GM23338 (cell line): ENCODE measurements at regions not wholly inside any gene's neighbourhood (a gene's known extent, or its start where the extent isn't known, plus 50 kb on each side); places are given as distances from the start of the nearest gene placed in this dataset.

Experiments used
- ATAC-seq: fragments of 200-7000 bp; cut with Tn5 transposase; 3 replicates; pipeline ENCODE4 v1.9.1; 2020
- DNase-seq: peaks from one replicate; pipeline ENCODE4 v3.0.0-alpha.2; 2015; ENCODE audit warnings: low spot score
- H2AFZ ChIP-seq: fragments of 200-600 bp; sonication (generic); 2 replicates; pipeline ENCODE4 v1.8.0; 2016; ENCODE audit warnings: antibody characterized with exemption, mild to moderate bottlenecking, moderate library complexity
- H3F3A ChIP-seq: fragments of 200-600 bp; sonication (generic); replicated peaks from 2 replicates; pipeline ENCODE4 v1.8.0; 2017; ENCODE audit warnings: antibody characterized with exemption, mixed run types, low read depth
- H3K27ac ChIP-seq: fragments of 200-600 bp; sonication (generic); 2 replicates; pipeline ENCODE4 v1.6.1; 2016; ENCODE audit warnings: low read depth
- H3K27me3 ChIP-seq: fragments of 200-600 bp; sonication (generic); 2 replicates; pipeline ENCODE4 v1.8.0; 2016; ENCODE audit warnings: mild to moderate bottlenecking, mixed run types, moderate library complexity; ENCODE audit not compliant: insufficient read depth
- H3K36me3 ChIP-seq: fragments of 200-600 bp; sonication (generic); 2 replicates; pipeline ENCODE4 v1.8.0; 2016; ENCODE audit warnings: mild to moderate bottlenecking; ENCODE audit not compliant: insufficient read depth
- H3K4me1 ChIP-seq: fragments of 200-600 bp; sonication (generic); 2 replicates; pipeline ENCODE4 v1.8.0; 2016; ENCODE audit warnings: mild to moderate bottlenecking, moderate library complexity; ENCODE audit not compliant: insufficient read depth
- H3K4me2 ChIP-seq: fragments of 200-600 bp; sonication (generic); 2 replicates; pipeline ENCODE4 v1.7.1; 2017; ENCODE audit warnings: mixed run types
- H3K4me3 ChIP-seq: fragments of 200-600 bp; sonication (generic); 2 replicates; pipeline ENCODE4 v1.6.1; 2016; ENCODE audit warnings: mixed run types
- H3K79me2 ChIP-seq: fragments of 200-600 bp; sonication (generic); replicated peaks from 2 replicates; pipeline ENCODE4 v1.8.0; 2017; ENCODE audit warnings: mild to moderate bottlenecking; ENCODE audit not compliant: insufficient read depth
- H3K9me2 ChIP-seq: fragments of 200-600 bp; sonication (generic); 2 replicates; pipeline ENCODE4 v1.8.0; 2017; ENCODE audit not compliant: insufficient read depth
- H4K20me1 ChIP-seq: fragments of 200-600 bp; sonication (generic); replicated peaks from 2 replicates; pipeline ENCODE4 v1.8.0; 2017; ENCODE audit warnings: mild to moderate bottlenecking; ENCODE audit not compliant: insufficient read depth
- H3K27ac Mint-ChIP-seq: 2 replicates; pipeline ENCODE4 v1.8.0; 2020; ENCODE audit warnings: inconsistent platforms, mild to moderate bottlenecking, moderate library complexity, mixed read lengths
- H3K27me3 Mint-ChIP-seq: 3 replicates; pipeline ENCODE4 v1.8.0; 2022; ENCODE audit warnings: low read depth, mild to moderate bottlenecking, moderate library complexity, mixed read lengths, inconsistent platforms; ENCODE audit not compliant: insufficient read depth, poor library complexity
- H3K36me3 Mint-ChIP-seq: 3 replicates; pipeline ENCODE4 v1.8.0; 2021; ENCODE audit warnings: low read depth, mild to moderate bottlenecking, inconsistent platforms, moderate library complexity, mixed read lengths
- H3K4me1 Mint-ChIP-seq: 3 replicates; pipeline ENCODE4 v1.8.0; 2020; ENCODE audit warnings: mild to moderate bottlenecking, inconsistent platforms, mixed read lengths
- H3K4me3 Mint-ChIP-seq: 3 replicates; pipeline ENCODE4 v1.8.0; 2021; ENCODE audit warnings: moderate library complexity, mild to moderate bottlenecking, inconsistent platforms, mixed read lengths
- H3K9me3 Mint-ChIP-seq: 3 replicates; pipeline ENCODE4 v1.8.0; 2020; ENCODE audit warnings: moderate library complexity, mild to moderate bottlenecking, inconsistent platforms, mixed read lengths
- CREB1 ChIP-seq: fragments of 250-450 bp; sonication (Bioruptor Pico); IDR thresholded peaks from 2 replicates; pipeline ENCODE4 v1.5.0; 2020; ENCODE audit warnings: low read depth, mild to moderate bottlenecking, moderate library complexity
- CTCF ChIP-seq, 2 experiments: fragments of 200-600 bp in 1 of 2; sonication (generic) in 1 of 2; conservative IDR thresholded peaks; 2 replicates each; pipeline versions ENCODE4 v1.5.1 to v1.6.1; 2016 to 2017; ENCODE audit warnings: antibody characterized with exemption in 2 of 2, low read depth in 2 of 2, mild to moderate bottlenecking in 2 of 2, moderate library complexity in 1 of 2
- ETS1 ChIP-seq: IDR thresholded peaks from 2 replicates; pipeline ENCODE4 v1.6.1; 2016; ENCODE audit warnings: antibody characterized with exemption
- EZH2 ChIP-seq: fragments of 200-600 bp; sonication (generic); IDR thresholded peaks from one replicate; pipeline ENCODE4 v1.8.0; 2017; ENCODE audit warnings: antibody characterized with exemption, mild to moderate bottlenecking, low read depth; ENCODE audit not compliant: unreplicated experiment
- EZH2phosphoT487 ChIP-seq: fragments of 200-600 bp; sonication (generic); IDR thresholded peaks from one replicate; pipeline ENCODE4 v1.8.1; 2018; ENCODE audit warnings: antibody characterized with exemption; ENCODE audit not compliant: unreplicated experiment
- JUNB ChIP-seq: IDR thresholded peaks from one replicate; pipeline ENCODE4 v1.6.1; 2016; ENCODE audit warnings: antibody characterized with exemption; ENCODE audit not compliant: unreplicated experiment
- NANOG ChIP-seq: IDR thresholded peaks from 2 replicates; pipeline ENCODE4 v1.6.1; 2016; ENCODE audit warnings: antibody characterized with exemption, borderline replicate concordance
- POLR2AphosphoS5 ChIP-seq: IDR thresholded peaks from 2 replicates; pipeline ENCODE4 v1.6.1; 2016; ENCODE audit warnings: antibody characterized with exemption, low read depth
- ZNF114 ChIP-seq: fragments of 250-450 bp; sonication (Bioruptor Pico); IDR thresholded peaks from 2 replicates; pipeline ENCODE4 v1.5.0; 2020; ENCODE audit warnings: mild to moderate bottlenecking, moderate library complexity
- ZNF331 ChIP-seq: fragments of 250-450 bp; sonication (Bioruptor Pico); IDR thresholded peaks from 2 replicates; pipeline ENCODE4 v1.5.0; 2020; ENCODE audit warnings: low read depth, mild to moderate bottlenecking, moderate library complexity
- ZNF462 ChIP-seq: fragments of 250-450 bp; sonication (Bioruptor Pico); IDR thresholded peaks from 2 replicates; pipeline ENCODE4 v1.5.0; 2020; ENCODE audit warnings: mild to moderate bottlenecking, moderate library complexity

- DNase-seq (no peak), ATAC-seq (no peak)
- Mint-ChIP-seq H3K4me3 (no peak overlapping the region), H3K4me1 (peaks cover 27% of the 10 kb centered on the region), H3K9me3 (peaks cover 7% of the 10 kb centered on the region), H3K36me3 (peaks cover 7% of the 10 kb centered on the region), H3K27me3 (no peaks in the 10 kb centered on the region), H3K27ac (no peak overlapping the region)
- Histone ChIP-seq H3K4me1 (peaks cover 5% of the 10 kb centered on the region), H3K79me2 (no peaks in the 10 kb centered on the region), H3F3A (no peaks in the 10 kb centered on the region), H3K27me3 (no peaks in the 10 kb centered on the region), H3K9me2 (peaks cover 3% of the 10 kb centered on the region; the same call in 1 of the 2 replicates), H4K20me1 (no peaks in the 10 kb centered on the region), H3K27ac (no peak overlapping the region), H2AFZ (no peak overlapping the region), H3K4me3 (no peak overlapping the region), H3K4me2 (no peak overlapping the region), H3K36me3 (no peaks in the 10 kb centered on the region)
- TF ChIP-seq ZNF114 (CRISPR knock-in tag) (no peak), POLR2AphosphoS5 (no peak)
Measured at GRCh38 chr4:185920171-185920570, 108.2 kb upstream of the SORBS2 start.

- Histone ChIP-seq H3F3A (no peaks in the 10 kb centered on the region), H3K4me2 (no peak overlapping the region), H3K27me3 (no peaks in the 10 kb centered on the region), H3K9me2 (peaks cover under 1% of the 10 kb centered on the region; the same call in 1 of the 2 replicates), H3K27ac (no peak overlapping the region), H3K4me3 (no peak overlapping the region), H3K79me2 (no peaks in the 10 kb centered on the region), H3K4me1 (peaks cover 11% of the 10 kb centered on the region), H3K36me3 (no peaks in the 10 kb centered on the region), H4K20me1 (no peaks in the 10 kb centered on the region), H2AFZ (no peak overlapping the region)
- Mint-ChIP-seq H3K4me1 (peaks cover 28% of the 10 kb centered on the region), H3K9me3 (peaks cover 7% of the 10 kb centered on the region), H3K27ac (no peak overlapping the region), H3K4me3 (no peak overlapping the region), H3K27me3 (peaks cover 2% of the 10 kb centered on the region), H3K36me3 (peaks cover 7% of the 10 kb centered on the region)
- ATAC-seq (no peak), DNase-seq (no peak)
- TF ChIP-seq JUNB, result no peak
- TF ChIP-seq ETS1, result no peak
- no peak for TF ChIP-seq ZNF331 (CRISPR knock-in tag)
- no peak for TF ChIP-seq NANOG
- TF ChIP-seq EZH2, result no peak
- no peak for TF ChIP-seq ZNF462 (CRISPR knock-in tag)
- TF ChIP-seq CTCF (conservative IDR thresholded peaks at IDR 0.05; ENCODE audit: low read depth in 2 of 2), result no peak
- no peak for TF ChIP-seq EZH2phosphoT487
- TF ChIP-seq CREB1 (CRISPR knock-in tag), result no peak
Measured at GRCh38 chr4:185920691-185921260, 108.8 kb upstream of the SORBS2 start.
